H9 (cell line): ENCODE measurements at regions not wholly inside any gene's neighbourhood (a gene's known extent, or its start where the extent isn't known, plus 50 kb on each side); places are given as distances from the start of the nearest gene placed in this dataset.

Experiments
- DNase-seq: peaks from one replicate; pipeline ENCODE4 v3.0.0-alpha.2; 2017
- H2AFZ ChIP-seq: one replicate; pipeline ENCODE4 v1.6.1; 2013; ENCODE audit warnings: mild to moderate bottlenecking, low read length, control low read depth, moderate library complexity
- H2AK5ac ChIP-seq: 2 replicates; pipeline ENCODE4 v1.6.1; 2013; ENCODE audit warnings: low read length, control low read depth, mixed read lengths; ENCODE audit not compliant: insufficient read length
- H2BK120ac ChIP-seq: one replicate; pipeline ENCODE4 v1.6.1; 2013; ENCODE audit warnings: low read depth, mild to moderate bottlenecking, low read length, control low read depth, inconsistent platforms; ENCODE audit not compliant: poor library complexity, severe bottlenecking
- H2BK12ac ChIP-seq: 2 replicates; pipeline ENCODE4 v1.6.1; 2013; ENCODE audit warnings: low read length, control low read depth, mixed read lengths, low read depth; ENCODE audit not compliant: insufficient read length
- H2BK15ac ChIP-seq: 2 replicates; pipeline ENCODE4 v1.6.1; 2013; ENCODE audit warnings: low read depth, low read length, control low read depth
- H2BK20ac ChIP-seq: one replicate; pipeline ENCODE4 v1.6.1; 2013; ENCODE audit warnings: low read depth, mild to moderate bottlenecking, low read length, control low read depth, inconsistent platforms; ENCODE audit not compliant: poor library complexity, severe bottlenecking
- H2BK5ac ChIP-seq: 2 replicates; pipeline ENCODE4 v1.6.1; 2013; ENCODE audit warnings: low read length, control low read depth, mixed read lengths; ENCODE audit not compliant: insufficient read length
- H3K14ac ChIP-seq: 2 replicates; pipeline ENCODE4 v1.6.1; 2013; ENCODE audit warnings: low read length, control low read depth; ENCODE audit not compliant: insufficient read depth
- H3K18ac ChIP-seq: 2 replicates; pipeline ENCODE4 v1.6.1; 2013; ENCODE audit warnings: low read depth, mild to moderate bottlenecking, mixed read lengths, low read length, control low read depth; ENCODE audit not compliant: insufficient read length
- H3K23ac ChIP-seq: 2 replicates; pipeline ENCODE4 v1.6.1; 2013; ENCODE audit warnings: low read length, control low read depth, mixed read lengths, low read depth; ENCODE audit not compliant: insufficient read length
- H3K23me2 ChIP-seq: 2 replicates; pipeline ENCODE4 v1.6.1; 2013; ENCODE audit warnings: low read depth, mild to moderate bottlenecking, mixed read lengths, low read length, control low read depth; ENCODE audit not compliant: insufficient read length, poor library complexity, severe bottlenecking
- H3K27ac ChIP-seq: 2 replicates; pipeline ENCODE4 v1.5.1; 2013; ENCODE audit warnings: low read length, control low read depth, mixed read lengths, low read depth; ENCODE audit not compliant: insufficient read length
- H3K27me3 ChIP-seq: 2 replicates; pipeline ENCODE4 v1.6.1; 2013; ENCODE audit warnings: low read length, control low read depth, inconsistent platforms; ENCODE audit not compliant: insufficient read depth
- H3K4ac ChIP-seq: 2 replicates; pipeline ENCODE4 v1.6.1; 2013; ENCODE audit warnings: low read depth, mild to moderate bottlenecking, control low read depth, inconsistent platforms, low read length, moderate library complexity
- H3K4me1 ChIP-seq: 2 replicates; pipeline ENCODE4 v1.6.1; 2013; ENCODE audit warnings: low read length, control low read depth, inconsistent platforms; ENCODE audit not compliant: insufficient read depth
- H3K4me2 ChIP-seq: 2 replicates; pipeline ENCODE4 v1.6.1; 2013; ENCODE audit warnings: low read length, control low read depth, mixed read lengths; ENCODE audit not compliant: insufficient read length, insufficient read depth
- H3K56ac ChIP-seq: 2 replicates; pipeline ENCODE4 v1.6.1; 2013; ENCODE audit warnings: low read depth, mild to moderate bottlenecking, mixed read lengths, low read length, control low read depth; ENCODE audit not compliant: insufficient read length
- H3K79me1 ChIP-seq: 2 replicates; pipeline ENCODE4 v1.6.1; 2013; ENCODE audit warnings: low read depth, mild to moderate bottlenecking, moderate library complexity, low read length, control low read depth, inconsistent platforms; ENCODE audit not compliant: insufficient read depth, poor library complexity, severe bottlenecking
- H3K79me2 ChIP-seq: 2 replicates; pipeline ENCODE4 v1.6.1; 2013; ENCODE audit warnings: low read length, control low read depth, inconsistent platforms; ENCODE audit not compliant: insufficient read depth
- H3K9ac ChIP-seq: 2 replicates; pipeline ENCODE4 v1.6.1; 2013; ENCODE audit warnings: low read length, control low read depth, mixed read lengths; ENCODE audit not compliant: insufficient read length; ENCODE audit errors: extremely low read depth
- H3K9me3 ChIP-seq: one replicate; pipeline ENCODE4 v1.6.1; 2013; ENCODE audit warnings: low read depth, low read length, inconsistent platforms; ENCODE audit not compliant: control insufficient read depth
- H3T11ph ChIP-seq: one replicate; pipeline ENCODE4 v1.6.1; 2013; ENCODE audit warnings: mild to moderate bottlenecking, low read length, control low read depth, inconsistent platforms
- H4K20me1 ChIP-seq: one replicate; pipeline ENCODE4 v1.6.1; 2013; ENCODE audit not compliant: control insufficient read depth, insufficient read length, insufficient read depth
- H4K5ac ChIP-seq: 2 replicates; pipeline ENCODE4 v1.6.1; 2013; ENCODE audit warnings: low read depth, mild to moderate bottlenecking, mixed read lengths, low read length, control low read depth; ENCODE audit not compliant: insufficient read length
- H4K8ac ChIP-seq: replicated peaks from 2 replicates; pipeline ENCODE4 v1.6.1; 2013; ENCODE audit warnings: low read length, control low read depth, mixed read lengths, low read depth; ENCODE audit not compliant: insufficient read length
- H4K91ac ChIP-seq: 2 replicates; pipeline ENCODE4 v1.6.1; 2013; ENCODE audit warnings: low read depth, mild to moderate bottlenecking, moderate library complexity, mixed read lengths, low read length, control low read depth; ENCODE audit not compliant: insufficient read length
- H3K27ac Mint-ChIP-seq, 3 experiments: 2 replicates in 2 of 3; 3 replicates in 1 of 3; pipeline ENCODE4 v1.8.0; 2020 to 2021; ENCODE audit warnings: mixed read lengths in 3 of 3, mild to moderate bottlenecking in 1 of 3, moderate library complexity in 1 of 3
- H3K27me3 Mint-ChIP-seq: 2 replicates; pipeline ENCODE4 v1.8.0; 2021; ENCODE audit warnings: low read depth, mild to moderate bottlenecking, moderate library complexity, mixed read lengths
- H3K36me3 Mint-ChIP-seq, 3 experiments: 2 replicates in 2 of 3; 3 replicates in 1 of 3; pipeline ENCODE4 v1.8.0; 2020 to 2021; ENCODE audit warnings: low read depth in 3 of 3, mixed read lengths in 3 of 3; ENCODE audit not compliant: insufficient read depth in 1 of 3
- H3K4me1 Mint-ChIP-seq, 2 experiments: 2 replicates each; pipeline ENCODE4 v1.8.0; 2020; ENCODE audit warnings: mixed read lengths in 2 of 2
- H3K4me3 Mint-ChIP-seq, 2 experiments: 2 replicates in 1 of 2; 3 replicates in 1 of 2; pipeline ENCODE4 v1.8.0; 2020 to 2021; ENCODE audit warnings: mild to moderate bottlenecking in 2 of 2, mixed read lengths in 2 of 2, moderate library complexity in 1 of 2
- H3K9me3 Mint-ChIP-seq, 2 experiments: 2 replicates in 1 of 2; 3 replicates in 1 of 2; pipeline ENCODE4 v1.8.0; 2020; ENCODE audit warnings: mild to moderate bottlenecking in 2 of 2, mixed read lengths in 2 of 2, moderate library complexity in 1 of 2
- CTCF ChIP-seq: fragments of 200-600 bp; sonication (generic); conservative IDR thresholded peaks from 3 replicates; pipeline ENCODE4 v1.8.0; 2021; ENCODE audit warnings: antibody characterized with exemption, mild to moderate bottlenecking
- WGBS: extraction: QIAGEN DNeasy Blood & Tissue Kit; methylation state at CpG from one replicate; pipeline ENCODE4 v1.1.7; 2013; ENCODE audit warnings: missing lambda C conversion rate, low lambda C conversion rate, mixed read lengths; ENCODE audit not compliant: insufficient read length; ENCODE audit errors: extremely low coverage; 5-methylcytosine and 5-hydroxymethylcytosine counted together

DNA sequence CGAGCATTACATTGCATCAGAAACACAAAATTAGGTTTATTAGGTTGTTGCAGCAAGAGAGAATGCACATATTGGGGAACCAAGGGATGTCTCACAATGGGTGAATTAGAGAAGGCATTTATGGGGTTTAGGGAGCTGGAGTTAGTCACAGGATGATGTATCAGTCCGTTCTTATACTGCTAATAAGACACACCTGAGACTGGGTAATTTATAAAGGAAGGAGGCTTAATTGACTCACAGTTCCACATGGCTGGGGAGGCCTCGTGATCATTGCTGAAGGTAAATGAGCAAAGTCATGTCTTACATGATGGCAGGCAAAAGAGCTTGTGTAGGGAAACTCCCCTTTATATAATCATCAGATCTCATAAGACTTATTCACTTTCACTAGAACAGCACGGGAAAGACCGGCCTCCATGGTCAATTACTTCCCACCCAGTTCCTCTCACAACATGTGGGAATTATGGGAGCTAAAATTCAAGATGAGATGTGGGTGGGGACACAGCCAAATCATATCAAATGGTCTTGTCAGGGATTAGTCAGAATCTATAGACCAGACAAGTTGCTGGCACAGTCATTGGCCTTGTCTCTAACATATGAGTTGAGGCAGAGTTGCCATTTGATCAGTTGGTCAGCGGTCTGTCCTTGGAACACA lies 61.9 kb upstream of the RBMS1 start:
- DNase-seq = no peak
- Histone ChIP-seq H4K8ac (no peak overlapping the region), H3K27ac (no peak overlapping the region), H3K27me3 (no peaks in the 10 kb centered on the region), H2BK5ac (no peak overlapping the region), H3K4ac (no peak overlapping the region), H2AFZ (no peak overlapping the region), H3K4me1 (no peaks in the 10 kb centered on the region), H4K91ac (no peak overlapping the region), H3K9ac (no peak overlapping the region), H3K56ac (no peak overlapping the region), H2BK120ac (no peak overlapping the region), H4K20me1 (no peaks in the 10 kb centered on the region), H3K14ac (no peak overlapping the region), H3K18ac (no peak overlapping the region), H3K23me2 (no peaks in the 10 kb centered on the region), H2AK5ac (no peak overlapping the region), H3T11ph (no peak overlapping the region), H3K79me2 (no peaks in the 10 kb centered on the region), H3K23ac (no peak overlapping the region), H2BK15ac (no peak overlapping the region), H2BK12ac (no peak overlapping the region), H4K5ac (no peak overlapping the region), H2BK20ac (no peak overlapping the region), H3K9me3 (no peaks in the 10 kb centered on the region), H3K4me2 (no peak overlapping the region), H3K79me1 (no peaks in the 10 kb centered on the region)
- Mint-ChIP-seq H3K9me3 (no peaks in the 10 kb centered on the region; a peak in 2 of 5 replicates), H3K36me3 (no peaks in the 10 kb centered on the region; a peak in 1 of 7 replicates), H3K27ac (no peak overlapping the region), H3K4me1 (peaks cover 2 to 5% of the 10 kb centered on the region in 2 experiments; a peak in 2 of 4 replicates), H3K27me3 (no peaks in the 10 kb centered on the region), H3K4me3 (no peak overlapping the region)
- no CpG with 5 or more reads among the region's 6 CpGs for WGBS
- no peak for TF ChIP-seq CTCF
